ENCODE measurements at regions not wholly inside any gene's neighbourhood (a gene's known extent, or its start where the extent isn't known, plus 50 kb on each side); places are given as distances from the start of the nearest gene placed in this dataset.

- TF ChIP-seq, protein P1, sequence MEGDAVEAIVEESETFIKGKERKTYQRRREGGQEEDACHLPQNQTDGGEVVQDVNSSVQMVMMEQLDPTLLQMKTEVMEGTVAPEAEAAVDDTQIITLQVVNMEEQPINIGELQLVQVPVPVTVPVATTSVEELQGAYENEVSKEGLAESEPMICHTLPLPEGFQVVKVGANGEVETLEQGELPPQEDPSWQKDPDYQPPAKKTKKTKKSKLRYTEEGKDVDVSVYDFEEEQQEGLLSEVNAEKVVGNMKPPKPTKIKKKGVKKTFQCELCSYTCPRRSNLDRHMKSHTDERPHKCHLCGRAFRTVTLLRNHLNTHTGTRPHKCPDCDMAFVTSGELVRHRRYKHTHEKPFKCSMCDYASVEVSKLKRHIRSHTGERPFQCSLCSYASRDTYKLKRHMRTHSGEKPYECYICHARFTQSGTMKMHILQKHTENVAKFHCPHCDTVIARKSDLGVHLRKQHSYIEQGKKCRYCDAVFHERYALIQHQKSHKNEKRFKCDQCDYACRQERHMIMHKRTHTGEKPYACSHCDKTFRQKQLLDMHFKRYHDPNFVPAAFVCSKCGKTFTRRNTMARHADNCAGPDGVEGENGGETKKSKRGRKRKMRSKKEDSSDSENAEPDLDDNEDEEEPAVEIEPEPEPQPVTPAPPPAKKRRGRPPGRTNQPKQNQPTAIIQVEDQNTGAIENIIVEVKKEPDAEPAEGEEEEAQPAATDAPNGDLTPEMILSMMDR (conservative IDR thresholded peaks at IDR 0.05; ENCODE audit: low read length) = no peak
- no peak for TF ChIP-seq EZH2phosphoT487 (IDR thresholded peaks at IDR 0.05; ENCODE audit: borderline replicate concordance)
Observed at GRCh38 chr4:166280642-166281041, 407.6 kb downstream of the TLL1 start.
